ENCODE measurements at regions not wholly inside any gene's neighbourhood (a gene's known extent, or its start where the extent isn't known, plus 50 kb on each side); places are given as distances from the start of the nearest gene placed in this dataset.

GRCh38 chr5:58403822-58404433 is 56.0 kb downstream of the PLK2 start:
- DNase-seq = no peak

GRCh38 chr5:58401701-58402100 is 58.2 kb downstream of the PLK2 start:
- no peak for DNase-seq

DNA sequence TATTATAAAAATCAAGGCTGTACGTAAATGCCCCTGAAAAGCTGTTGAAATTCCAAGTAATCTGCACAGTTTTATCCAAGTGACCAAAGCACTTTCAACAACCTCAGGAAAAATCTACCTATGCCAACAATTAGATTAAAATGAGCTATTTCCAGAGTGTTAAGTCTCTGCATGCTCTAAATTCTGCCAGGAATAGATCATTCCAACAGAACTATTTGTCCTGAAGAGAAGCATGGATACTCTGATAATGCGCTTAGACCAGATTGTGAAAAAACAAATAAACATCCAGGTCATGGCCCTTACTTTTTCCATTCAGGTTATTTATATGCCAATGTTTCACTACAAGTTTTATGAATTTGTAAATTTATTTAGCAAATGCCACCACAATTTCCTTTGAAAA is 59.1 kb downstream of the PLK2 start:
- no peak for DNase-seq

DNA sequence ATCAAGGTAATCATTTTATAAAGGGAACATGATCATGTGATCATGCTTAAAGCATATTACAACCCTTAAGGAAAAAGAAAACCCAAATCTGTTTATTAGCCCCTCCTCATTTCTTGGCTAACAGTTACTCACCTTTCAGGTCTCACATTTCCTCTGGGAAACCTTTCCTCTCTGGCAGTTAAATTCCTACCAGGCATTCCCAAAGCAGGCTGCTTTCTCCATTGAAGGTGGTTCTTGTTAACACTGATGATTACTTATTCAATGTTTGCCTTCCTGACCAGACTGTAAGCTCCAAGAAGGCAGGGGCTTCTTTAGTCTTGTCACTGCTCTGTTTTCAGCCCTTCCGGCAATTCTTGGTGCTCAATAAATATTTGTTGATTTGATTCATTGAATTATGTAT is 59.9 kb downstream of the PLK2 start:
- no peak for DNase-seq

- no peak for DNase-seq
These were observed 65.5 kb downstream of the PLK2 start for GRCh38 chr5:58394339-58394738.

- DNase-seq = no peak
These were observed 66.2 kb downstream of the PLK2 start for GRCh38 chr5:58393716-58394115.

DNA sequence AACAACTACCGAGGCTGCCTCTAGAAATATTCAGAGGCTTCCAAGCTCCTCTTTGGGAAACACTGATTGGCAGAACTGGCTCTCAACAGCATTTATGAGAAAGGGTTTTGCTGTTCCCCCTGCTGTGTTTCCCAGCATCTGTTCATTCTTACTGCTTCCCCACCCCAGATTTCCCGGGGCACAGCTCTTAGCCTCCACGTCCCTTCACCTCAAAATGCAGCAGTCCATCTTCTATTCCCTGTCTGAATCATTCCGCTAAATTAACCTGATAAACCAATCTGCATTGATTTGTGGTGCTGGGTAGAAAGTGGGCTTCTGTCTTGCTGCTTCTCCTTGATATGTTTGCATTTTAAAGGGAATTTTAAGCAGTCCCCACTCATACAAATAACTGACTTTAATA is 67.4 kb downstream of the PLK2 start:
- DNase-seq = no peak

DNA sequence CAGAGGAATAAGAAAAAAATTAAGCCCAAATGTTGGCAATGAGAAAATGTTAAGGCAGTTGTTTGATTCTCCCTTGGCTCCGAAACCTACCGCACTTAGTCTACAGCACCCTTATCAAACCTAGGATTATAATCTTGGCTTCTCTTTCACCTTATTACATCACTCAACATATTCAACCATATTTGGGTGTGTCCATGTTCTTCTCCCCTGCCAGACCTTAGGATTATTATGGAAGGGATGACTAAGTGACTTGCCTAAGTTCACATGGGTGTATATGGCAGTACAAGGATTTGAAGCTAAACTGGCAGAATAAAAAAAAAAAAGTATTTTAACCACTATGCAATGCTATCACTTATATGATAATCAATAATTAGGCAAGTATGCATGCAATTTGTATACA is 76.4 kb downstream of the PLK2 start:
- DNase-seq = no peak

DNA sequence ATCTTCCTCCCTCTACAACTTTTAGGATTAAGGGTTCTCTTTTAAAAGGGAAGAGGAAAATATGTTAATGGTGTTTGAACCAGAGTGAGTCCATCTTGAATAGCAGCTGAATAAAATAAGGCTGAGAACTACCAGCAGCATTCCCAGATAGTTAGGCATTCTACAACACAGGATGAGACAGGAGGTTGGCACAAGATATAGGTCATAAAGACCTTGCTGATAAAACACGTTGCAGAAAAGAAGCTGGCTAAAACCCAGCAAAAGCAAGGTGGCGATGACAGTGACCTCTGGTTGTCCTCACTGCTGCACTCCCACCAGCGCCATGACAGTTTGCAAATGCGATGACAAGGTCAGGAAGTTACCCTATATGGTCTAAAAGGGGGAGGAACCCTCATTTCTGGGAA is 77.8 kb downstream of the PLK2 start:
- no peak for DNase-seq

DNA sequence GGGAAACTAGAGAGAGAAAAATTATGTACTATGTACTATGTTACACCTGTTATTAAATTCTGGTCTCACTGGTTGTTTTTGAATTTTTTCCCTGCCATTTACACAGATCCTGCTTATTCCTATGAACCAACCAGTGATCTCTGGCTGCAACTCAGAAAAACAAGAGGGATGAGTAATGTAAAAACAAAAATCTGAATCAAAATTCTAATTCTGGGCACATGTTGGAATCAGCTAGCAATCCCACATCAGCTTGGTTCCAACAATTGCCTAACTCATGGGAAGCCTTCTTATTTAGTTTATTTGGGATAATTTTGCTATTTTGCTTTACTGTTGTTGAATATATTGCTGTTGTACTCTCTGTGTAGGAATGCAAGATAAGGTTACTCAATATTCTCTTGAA is 78.3 kb downstream of the PLK2 start:
- no peak for DNase-seq

DNA sequence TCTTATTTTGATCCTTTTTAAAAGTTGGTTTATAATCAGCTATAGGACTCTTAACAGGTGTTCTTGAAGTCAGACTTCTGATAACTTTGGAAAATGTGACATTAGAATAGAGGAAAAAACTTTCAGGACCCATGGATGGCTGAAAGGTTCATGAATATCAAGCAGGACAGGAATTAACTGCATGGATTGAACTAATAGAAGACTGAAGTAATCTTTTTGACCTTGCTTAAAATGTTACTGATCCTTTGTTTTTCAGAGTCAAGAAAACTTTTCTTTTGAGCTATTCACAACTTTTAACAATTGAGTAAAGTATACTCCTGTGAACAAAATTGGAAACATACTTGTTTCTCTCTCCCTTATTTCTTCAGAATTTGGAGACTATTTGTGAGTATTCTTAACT is 79.2 kb downstream of the PLK2 start:
- DNase-seq = no peak

DNA sequence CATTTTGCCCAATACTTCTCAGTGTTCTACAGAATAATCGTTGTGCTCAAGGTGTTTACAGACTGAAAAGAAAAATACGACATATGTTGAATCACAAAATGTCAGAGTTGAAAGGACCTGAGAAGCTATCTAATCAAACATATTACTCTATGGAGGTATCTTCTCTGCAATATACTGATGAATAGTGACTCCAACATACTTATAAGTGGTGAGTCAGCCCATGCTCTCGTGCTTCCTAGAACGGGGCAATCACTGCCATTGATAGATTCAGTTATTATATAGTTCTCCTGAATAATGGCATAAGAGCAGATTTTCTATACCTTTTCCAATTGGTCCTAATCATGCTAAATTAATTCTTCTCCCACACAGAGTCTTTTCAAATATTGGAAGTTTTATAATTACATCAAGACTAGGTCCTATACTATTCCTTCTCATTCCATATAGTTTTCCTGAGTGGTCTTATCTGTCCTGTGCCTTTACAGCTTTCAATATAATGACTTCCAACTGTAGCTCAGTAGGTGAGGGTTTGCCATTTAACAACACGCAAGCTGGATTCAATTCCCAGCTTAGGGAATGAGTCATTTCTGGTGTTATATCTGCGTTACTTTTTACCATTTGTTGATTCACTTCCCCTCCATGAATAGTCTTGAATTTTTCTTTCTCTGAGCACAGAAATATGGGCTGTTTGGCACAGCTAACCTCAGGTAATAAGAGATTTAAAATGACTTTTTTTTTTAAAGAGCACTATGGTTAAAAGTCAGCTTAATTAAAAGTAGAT is 81.1 kb downstream of the PLK2 start:
- DNase-seq = no peak

- DNase-seq = no peak
These were observed 89.3 kb downstream of the PLK2 start for GRCh38 chr5:58370606-58371005.

DNA sequence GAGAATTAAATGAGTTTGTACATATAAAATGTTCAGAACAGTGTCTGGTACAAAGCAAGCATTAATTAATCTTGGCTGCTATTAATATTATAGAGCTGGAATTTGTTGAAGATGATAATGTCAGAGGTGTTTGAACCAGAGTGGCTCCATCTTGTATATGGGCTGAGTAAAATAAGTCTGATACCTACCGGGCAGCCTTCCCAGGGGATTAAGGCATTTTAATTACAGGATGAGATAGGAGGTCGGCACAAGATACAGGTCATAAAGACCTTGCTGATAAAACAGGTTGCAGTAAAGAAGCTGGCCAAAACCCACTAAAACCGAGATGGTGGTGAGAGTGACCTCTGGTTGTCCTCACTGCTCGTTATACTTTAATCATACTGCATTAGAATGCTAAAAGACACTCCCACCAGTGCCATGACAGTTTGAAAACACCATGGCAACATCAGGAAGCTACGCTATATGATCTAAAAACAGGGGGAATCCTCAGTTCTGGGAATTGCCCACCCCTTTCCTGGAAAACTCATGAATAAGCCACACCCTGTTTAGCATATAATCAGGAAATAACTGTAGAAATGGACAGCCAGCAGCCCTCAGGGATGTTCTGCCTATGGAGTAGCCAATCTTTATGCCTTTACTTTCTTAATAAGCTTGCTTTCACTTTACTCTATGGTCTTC is 90.2 kb downstream of the PLK2 start:
- DNase-seq = no peak

DNA sequence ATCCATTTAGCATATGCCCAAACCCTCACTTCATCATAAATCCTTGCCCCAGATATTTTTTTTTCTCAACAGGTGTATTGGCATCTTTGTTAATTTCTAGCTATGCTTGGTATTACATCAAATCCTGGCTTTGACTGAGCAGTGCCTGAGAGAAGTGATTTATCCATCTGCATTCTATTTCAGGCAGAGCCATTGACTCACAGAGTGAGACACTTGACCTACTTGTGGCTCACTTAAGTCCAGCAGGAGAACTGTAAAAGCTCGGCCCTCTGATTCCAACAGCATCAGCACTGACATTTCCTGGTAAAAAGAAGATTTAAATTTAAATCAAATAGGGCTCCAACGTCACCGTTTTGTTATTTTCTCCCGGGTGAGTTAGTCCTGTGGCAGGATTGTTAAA is 93.4 kb downstream of the PLK2 start:
- DNase-seq = no peak

- DNase-seq = no peak
These were observed 94.1 kb downstream of the PLK2 start for GRCh38 chr5:58365791-58366190.

DNA sequence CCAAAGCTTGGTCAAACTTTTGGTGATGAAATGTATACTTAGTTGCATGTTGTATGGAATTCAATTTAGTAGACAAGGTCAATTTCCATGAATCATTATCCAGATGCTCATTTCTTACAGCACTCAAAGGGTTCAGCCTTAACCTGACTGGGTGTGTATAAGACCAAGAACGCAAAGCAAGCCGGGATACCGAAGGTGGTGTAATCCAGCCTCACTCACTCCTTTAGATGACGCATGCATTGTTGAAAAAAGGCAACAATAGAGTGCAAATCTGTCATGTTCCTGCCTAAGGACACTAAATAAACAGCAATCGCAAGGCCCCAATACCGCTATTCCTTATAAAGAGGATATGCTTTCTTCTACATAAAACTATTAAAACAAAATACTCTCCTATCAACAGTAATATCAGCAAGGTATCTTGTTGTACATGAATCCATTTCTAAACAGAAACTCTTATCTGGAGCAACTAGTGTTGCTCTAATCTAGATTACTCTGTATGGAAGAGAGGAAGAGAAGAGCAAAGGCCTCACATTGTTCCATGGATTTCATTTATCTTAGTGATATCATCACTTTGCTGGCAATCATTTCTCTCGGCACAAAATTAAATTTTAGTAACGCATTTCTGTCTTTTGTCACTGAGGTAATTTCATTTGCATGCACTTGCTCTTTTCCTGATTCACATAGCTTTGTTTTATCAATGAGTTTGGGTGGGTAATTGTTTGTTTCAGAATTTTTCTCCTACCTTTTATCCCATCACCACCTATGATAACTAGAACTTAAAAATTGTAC is 96.2 kb downstream of the PLK2 start:
- no peak for DNase-seq

DNA sequence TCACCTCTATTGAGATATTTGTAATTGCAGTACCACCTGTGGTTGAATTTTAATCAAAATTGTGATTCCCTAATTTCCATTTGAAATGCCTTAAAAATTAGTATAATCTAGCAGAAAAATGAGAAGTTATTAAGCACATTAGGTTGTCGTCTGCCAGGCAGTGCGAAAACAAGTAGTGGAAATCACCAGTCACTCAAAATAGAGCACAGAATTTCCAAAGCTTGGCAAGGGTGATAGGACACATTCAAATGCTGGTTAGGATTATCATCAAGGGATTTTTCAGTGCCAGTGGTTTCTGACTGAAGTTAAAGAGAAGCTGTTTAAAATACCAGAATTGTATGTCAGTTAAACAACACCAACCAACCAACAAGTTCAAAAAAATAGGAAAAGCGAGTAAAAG is 97.8 kb downstream of the PLK2 start:
- no peak for DNase-seq

GRCh38 chr5:58360794-58361193 is 99.1 kb downstream of the PLK2 start:
- no peak for DNase-seq

GRCh38 chr5:58359981-58360380 is 99.9 kb downstream of the PLK2 start:
- DNase-seq = no peak

GRCh38 chr5:58358501-58359178 is 101.2 kb downstream of the PLK2 start:
- no peak for DNase-seq

DNA sequence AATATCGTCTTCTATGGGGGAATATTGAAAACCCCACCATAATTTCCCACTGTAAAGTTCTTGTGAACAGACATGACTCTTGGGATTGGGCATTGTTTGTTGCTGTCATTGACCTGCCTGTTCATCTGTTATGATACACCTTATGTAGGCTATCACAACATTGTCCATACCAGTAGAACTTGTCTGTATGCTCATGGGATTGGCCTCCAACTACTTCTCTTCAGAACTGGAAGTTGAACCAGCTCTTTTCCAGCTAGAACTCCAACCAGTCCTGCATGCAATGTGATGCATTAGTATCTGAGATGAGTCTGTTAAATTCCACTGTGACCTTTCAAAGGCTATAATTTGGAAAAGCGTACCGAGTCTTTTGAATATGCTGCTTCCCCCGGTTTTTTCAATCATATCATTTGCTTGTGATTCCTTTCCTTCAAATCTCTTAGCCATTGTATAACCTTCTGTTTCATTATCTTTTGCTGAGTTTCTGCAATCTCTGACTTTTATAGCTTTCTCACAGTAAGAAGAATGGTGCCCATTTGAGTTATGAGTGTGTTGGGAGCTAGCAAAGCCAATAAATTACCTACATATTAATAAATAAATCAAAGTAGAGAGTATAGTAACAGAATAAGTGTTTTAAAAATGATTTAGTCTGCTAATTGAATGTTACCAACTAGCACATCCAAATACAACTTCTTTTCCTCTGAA is 101.9 kb downstream of the PLK2 start:
- no peak for DNase-seq
